Suprapubic skin (tissue), 2 donors: ENCODE measurements at regions not wholly inside any gene's neighbourhood (a gene's known extent, or its start where the extent isn't known, plus 50 kb on each side); places are given as distances from the start of the nearest gene placed in this dataset.

ENCODE experiments used
- EP300 ChIP-seq: sonication (generic); formaldehyde crosslinking; IDR thresholded peaks from one replicate; pipeline ENCODE4 v1.6.1; 2017; ENCODE audit warnings: antibody characterized with exemption
- POLR2A ChIP-seq, 2 donors: fragments of 450-650 bp; IDR thresholded peaks; one replicate each; pipeline ENCODE4 v1.6.1; 2017; ENCODE audit warnings: antibody characterized with exemption in 2 of 2, mild to moderate bottlenecking in 2 of 2, moderate library complexity in 2 of 2

- TF ChIP-seq EP300 (no peak), POLR2A (IDR thresholded peaks at IDR 0.05) (no peak)
Observed at GRCh38 chr2:236892721-236893120, 193.0 kb upstream of the COPS8 start.
